ENCODE measurements at regions not wholly inside any gene's neighbourhood (a gene's known extent, or its start where the extent isn't known, plus 50 kb on each side); places are given as distances from the start of the nearest gene placed in this dataset.

DNA sequence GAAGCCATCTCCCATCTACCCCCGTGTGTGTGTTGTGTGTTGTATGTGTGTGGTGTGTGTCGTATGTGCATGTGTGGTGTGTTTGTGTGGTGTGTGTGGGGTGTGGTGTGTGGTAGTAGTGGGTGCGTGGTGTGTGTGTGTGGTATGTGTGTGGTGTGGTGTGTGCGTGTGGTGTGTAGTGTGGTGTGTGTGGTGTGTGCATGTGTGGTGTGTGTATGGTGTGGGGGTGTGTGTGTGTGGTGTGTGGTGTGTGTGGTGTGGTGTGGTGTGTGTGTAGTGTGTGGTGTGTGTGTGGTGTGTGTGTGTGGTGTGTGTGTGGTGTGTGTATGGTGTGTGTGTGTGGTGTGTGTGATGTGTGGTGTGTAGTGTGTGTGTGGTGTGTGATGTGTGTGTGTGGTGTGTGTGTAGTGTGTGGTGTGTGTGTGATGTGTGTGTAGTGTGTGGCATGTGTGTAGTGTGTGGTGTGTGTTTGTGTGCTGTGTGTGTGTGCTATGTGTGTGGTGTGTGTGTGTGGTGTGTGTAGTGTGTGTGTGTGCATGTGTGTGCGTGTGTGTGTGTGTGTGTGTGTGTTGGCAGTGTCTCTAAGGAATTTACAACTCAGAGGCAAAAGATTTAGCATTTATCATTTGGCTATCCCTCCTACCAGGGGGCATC is 156.3 kb upstream of the TMEM108 start:
- no peak for TF ChIP-seq EP300 (IDR thresholded peaks at IDR 0.05)
- TF ChIP-seq, protein P1, sequence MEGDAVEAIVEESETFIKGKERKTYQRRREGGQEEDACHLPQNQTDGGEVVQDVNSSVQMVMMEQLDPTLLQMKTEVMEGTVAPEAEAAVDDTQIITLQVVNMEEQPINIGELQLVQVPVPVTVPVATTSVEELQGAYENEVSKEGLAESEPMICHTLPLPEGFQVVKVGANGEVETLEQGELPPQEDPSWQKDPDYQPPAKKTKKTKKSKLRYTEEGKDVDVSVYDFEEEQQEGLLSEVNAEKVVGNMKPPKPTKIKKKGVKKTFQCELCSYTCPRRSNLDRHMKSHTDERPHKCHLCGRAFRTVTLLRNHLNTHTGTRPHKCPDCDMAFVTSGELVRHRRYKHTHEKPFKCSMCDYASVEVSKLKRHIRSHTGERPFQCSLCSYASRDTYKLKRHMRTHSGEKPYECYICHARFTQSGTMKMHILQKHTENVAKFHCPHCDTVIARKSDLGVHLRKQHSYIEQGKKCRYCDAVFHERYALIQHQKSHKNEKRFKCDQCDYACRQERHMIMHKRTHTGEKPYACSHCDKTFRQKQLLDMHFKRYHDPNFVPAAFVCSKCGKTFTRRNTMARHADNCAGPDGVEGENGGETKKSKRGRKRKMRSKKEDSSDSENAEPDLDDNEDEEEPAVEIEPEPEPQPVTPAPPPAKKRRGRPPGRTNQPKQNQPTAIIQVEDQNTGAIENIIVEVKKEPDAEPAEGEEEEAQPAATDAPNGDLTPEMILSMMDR (IDR thresholded peaks at IDR 0.05): no peak
- TF ChIP-seq POLR2A (IDR thresholded peaks at IDR 0.05): no peak
- TF ChIP-seq POLR2AphosphoS5 (IDR thresholded peaks at IDR 0.05): no peak
- ATAC-seq: no peak
- 38 to 72% methylated on average over 3 to 5 of the region's 5 CpGs for WGBS, 2 donors (ENCODE audit: low coverage in 1 of 2)
- no peaks in the 10 kb centered on the region for H3K4me1 ChIP-seq
- no peak overlapping the region for H3K4me3 ChIP-seq
- no peaks in the 10 kb centered on the region for H3K9me3 ChIP-seq
- H3K27me3 ChIP-seq: no peaks in the 10 kb centered on the region
- H3K36me3 ChIP-seq: no peaks in the 10 kb centered on the region
- H3K27ac ChIP-seq: no peak overlapping the region

DNA sequence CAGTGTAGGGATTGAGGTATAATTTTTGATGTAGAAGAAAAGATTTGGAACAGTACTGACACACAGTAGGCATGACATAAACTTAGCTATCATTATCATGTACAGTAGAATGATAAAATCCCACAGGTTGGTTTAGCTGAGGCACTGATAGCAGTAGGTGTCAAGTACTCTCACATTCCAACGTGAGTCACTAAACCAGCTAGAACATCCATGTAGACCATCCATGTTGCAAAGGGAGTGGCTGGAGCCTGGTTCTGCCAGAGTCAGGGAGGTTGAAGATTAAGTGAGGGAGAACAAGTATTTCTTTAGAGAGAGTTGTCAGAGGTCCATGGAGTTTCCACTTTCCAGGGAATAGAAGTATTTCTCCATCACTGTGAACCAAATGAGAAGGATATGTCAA is 157.2 kb upstream of the TMEM108 start:
- no peak for ATAC-seq
- no peaks in the 10 kb centered on the region for H3K9me3 ChIP-seq
- no peaks in the 10 kb centered on the region for H3K4me1 ChIP-seq
- WGBS, 2 donors (ENCODE audit: low coverage in 1 of 2): 50% methylated on average over 1 of the region's 1 CpG; no CpG with 5 or more reads in 1 of the 2 donors
- no peaks in the 10 kb centered on the region for H3K36me3 ChIP-seq
- H3K27ac ChIP-seq: no peak overlapping the region
- no peak overlapping the region for H3K4me3 ChIP-seq
- H3K27me3 ChIP-seq: no peaks in the 10 kb centered on the region
- TF ChIP-seq, protein P1 (IDR thresholded peaks at IDR 0.05): no peak
- no peak for TF ChIP-seq POLR2AphosphoS5 (IDR thresholded peaks at IDR 0.05)
- no peak for TF ChIP-seq EP300 (IDR thresholded peaks at IDR 0.05)
- no peak for TF ChIP-seq POLR2A (IDR thresholded peaks at IDR 0.05)

DNA sequence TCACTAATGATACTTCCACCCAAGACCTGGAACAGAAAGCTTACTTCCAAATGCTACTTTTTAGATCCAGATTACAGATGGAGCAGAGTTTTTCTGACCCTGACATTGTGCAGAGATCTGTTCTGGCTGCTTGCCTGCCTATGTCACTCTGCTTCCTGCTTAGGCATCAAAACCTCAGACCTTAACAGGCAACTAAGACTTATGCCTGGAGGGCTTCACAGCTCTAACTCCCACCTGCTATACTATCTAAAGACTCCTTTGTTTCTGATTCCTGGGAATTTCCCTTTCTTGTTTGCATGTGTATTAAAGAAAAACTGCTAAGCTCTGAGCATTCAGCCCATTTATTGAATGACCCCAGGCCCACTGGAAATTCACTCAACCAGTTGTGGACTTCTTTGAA is 157.4 kb upstream of the NPHP3 start:
- no peaks in the 10 kb centered on the region for H3K4me1 ChIP-seq
- H3K27me3 ChIP-seq: no peaks in the 10 kb centered on the region
- TF ChIP-seq POLR2AphosphoS5 (IDR thresholded peaks at IDR 0.05) (no peak), POLR2A (IDR thresholded peaks at IDR 0.05) (no peak), EP300 (IDR thresholded peaks at IDR 0.05) (no peak)
- TF ChIP-seq, protein P1 (IDR thresholded peaks at IDR 0.05): no peak
- ATAC-seq: no peak
- H3K36me3 ChIP-seq: no peaks in the 10 kb centered on the region
- H3K4me3 ChIP-seq: no peak overlapping the region
- H3K27ac ChIP-seq: no peak overlapping the region
- no peaks in the 10 kb centered on the region for H3K9me3 ChIP-seq

DNA sequence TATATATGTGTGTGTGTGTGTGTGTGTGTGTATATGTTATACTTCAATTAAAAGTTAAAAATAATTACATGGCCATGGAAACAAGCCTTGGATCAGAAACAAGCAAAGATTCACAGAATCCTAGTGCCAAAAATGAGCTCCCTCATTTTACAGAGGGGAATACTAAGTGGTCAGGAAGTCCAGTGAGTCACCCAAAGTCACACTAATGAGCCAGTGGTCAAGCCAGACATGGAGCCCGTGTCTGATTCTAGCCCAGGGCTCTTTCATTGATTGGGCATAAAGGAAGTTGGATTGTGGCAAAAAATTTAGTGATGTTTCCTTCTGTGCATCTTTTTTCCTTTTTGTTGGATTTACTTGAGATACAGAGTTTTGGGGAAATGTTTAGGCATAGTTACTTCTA is 152.5 kb upstream of the NPHP3 start:
- H3K4me3 ChIP-seq: no peak overlapping the region
- ATAC-seq: no peak
- H3K4me1 ChIP-seq: no peaks in the 10 kb centered on the region
- no peaks in the 10 kb centered on the region for H3K36me3 ChIP-seq
- no peak for TF ChIP-seq POLR2AphosphoS5 (IDR thresholded peaks at IDR 0.05)
- no peak for TF ChIP-seq POLR2A (IDR thresholded peaks at IDR 0.05)
- TF ChIP-seq, protein P1 (IDR thresholded peaks at IDR 0.05): no peak
- WGBS, 2 donors (ENCODE audit: low coverage in 1 of 2): 50 to 75% methylated on average over 1 of the region's 1 CpG
- no peak overlapping the region for H3K27ac ChIP-seq
- no peaks in the 10 kb centered on the region for H3K9me3 ChIP-seq
- H3K27me3 ChIP-seq: no peaks in the 10 kb centered on the region

DNA sequence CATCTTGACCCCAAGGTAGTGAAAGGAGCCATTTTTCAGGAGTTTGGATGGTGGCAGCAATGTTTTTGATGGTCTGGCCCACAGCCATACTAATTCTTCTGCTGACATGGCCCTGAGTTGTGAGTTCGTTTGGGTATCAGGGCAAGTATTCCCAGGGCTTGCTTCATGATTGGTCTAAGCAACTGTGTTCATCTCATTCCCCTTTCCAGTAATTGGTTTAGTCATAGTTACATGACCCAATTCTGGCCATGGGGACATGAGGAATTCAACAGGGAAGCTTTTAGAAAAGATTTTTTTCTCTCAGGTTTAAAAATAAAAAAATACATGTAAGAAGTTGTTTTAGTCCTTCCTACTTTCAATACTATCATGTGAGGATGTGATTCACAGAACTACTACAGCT is 150.5 kb upstream of the NPHP3 start:
- TF ChIP-seq POLR2AphosphoS5 (IDR thresholded peaks at IDR 0.05) (no peak), POLR2A (IDR thresholded peaks at IDR 0.05) (no peak), EP300 (IDR thresholded peaks at IDR 0.05) (no peak)
- TF ChIP-seq, protein P1 (IDR thresholded peaks at IDR 0.05): no peak
- Histone ChIP-seq H3K4me1 (no peaks in the 10 kb centered on the region), H3K27ac (no peak overlapping the region), H3K36me3 (no peaks in the 10 kb centered on the region), H3K9me3 (no peaks in the 10 kb centered on the region), H3K27me3 (no peaks in the 10 kb centered on the region), H3K4me3 (no peak overlapping the region)
- ATAC-seq: no peak
- WGBS, 2 donors (ENCODE audit: low coverage in 1 of 2): 56% methylated on average over 1 of the region's 1 CpG; no CpG with 5 or more reads in 1 of the 2 donors
